K562 (cell line): ENCODE measurements at regions not wholly inside any gene's neighbourhood (a gene's known extent, or its start where the extent isn't known, plus 50 kb on each side); places are given as distances from the start of the nearest gene placed in this dataset.

Experiments
- ATAC-seq: fragments of 200-7000 bp; cut with Tn5 transposase; 3 replicates; pipeline ENCODE4 v1.9.1; 2020; ENCODE audit warnings: moderate library complexity
- BruUV-seq: library from RNA; stranded (reverse); fragments of 400-500 nt; replicated peaks from 2 replicates; lab custom pipeline; 2021; lab: Mats Ljungman, UMichigan
- CTCF ChIA-PET: fragments of 300-600 bp; formaldehyde crosslinking; extraction: SDS; loops from one replicate; lab custom pipeline; 2021; ENCODE audit warnings: low intra/inter-chr PET ratio; lab: Yijun Ruan, JAX
- POLR2A ChIA-PET: fragments of 300-600, 350-650 bp; sonication (Branson Sonifier 250); formaldehyde crosslinking; extraction: SDS; loops from one replicate; lab custom pipeline; 2021; ENCODE audit warnings: antibody characterized with exemption, inconsistent platforms; lab: Yijun Ruan, JAX
- DNase-seq, 4 experiments: peaks; one replicate each; pipeline versions ENCODE4 v3.0.0 to v3.0.0-alpha.2; 2011 to 2018; ENCODE audit warnings: low spot score in 3 of 4, mixed read lengths in 3 of 4; ENCODE audit errors: extremely low read depth in 1 of 4
- FAIRE-seq: peaks from 2 replicates; lab custom pipeline; 2011; peaks lifted over from hg19 to GRCh38; lab: Jason Lieb, UNC
- H2AFZ ChIP-seq: 2 replicates; pipeline ENCODE4 v1.6.0; 2011; ENCODE audit warnings: low read depth, low read length, control low read depth, inconsistent platforms
- H3K27ac ChIP-seq: fragments of 200-600 bp; 3 replicates; pipeline ENCODE4 v1.8.0; 2011; ENCODE audit warnings: low read depth, mild to moderate bottlenecking, control low read depth, inconsistent platforms, low read length, moderate library complexity, mixed read lengths; ENCODE audit errors: extremely low read depth
- H3K27me3 ChIP-seq, 2 experiments: fragments of 300-600 bp in 1 of 2; 2 replicates in 1 of 2; 3 replicates in 1 of 2; pipeline versions ENCODE4 v1.6.0 to v1.8.0; 2011; ENCODE audit warnings: inconsistent platforms in 2 of 2, low read length in 2 of 2, mild to moderate bottlenecking in 1 of 2, mixed read lengths in 1 of 2, moderate library complexity in 1 of 2; ENCODE audit not compliant: control insufficient read depth in 2 of 2, insufficient read depth in 2 of 2
- H3K36me3 ChIP-seq: fragments of 300-600 bp; 3 replicates; pipeline ENCODE4 v1.8.0; 2011; ENCODE audit warnings: mild to moderate bottlenecking, low read length, inconsistent platforms; ENCODE audit not compliant: control insufficient read depth, insufficient read depth
- H3K4me1 ChIP-seq, 2 experiments: fragments of 200-600 bp in 1 of 2; replicated peaks in 1 of 2; 2 replicates in 1 of 2; 3 replicates in 1 of 2; pipeline versions ENCODE4 v1.5.1 to v1.8.0; 2011; ENCODE audit warnings: inconsistent platforms in 2 of 2, low read length in 2 of 2, mild to moderate bottlenecking in 1 of 2, mixed read lengths in 1 of 2, moderate library complexity in 1 of 2; ENCODE audit not compliant: control insufficient read depth in 2 of 2, insufficient read depth in 2 of 2
- H3K4me2 ChIP-seq: 2 replicates; pipeline ENCODE4 v1.6.1; 2011; ENCODE audit warnings: low read length, control low read depth, inconsistent platforms, mixed read lengths; ENCODE audit not compliant: insufficient read depth
- H3K4me3 ChIP-seq: fragments of 200-600 bp; sonication (generic), shearing (Covaris generic); 2 replicates; pipeline ENCODE4 v1.5.1; 2016; ENCODE audit warnings: control low read depth, inconsistent platforms
- H3K79me2 ChIP-seq: fragments of 200-600 bp; 3 replicates; pipeline ENCODE4 v1.8.0; 2011; ENCODE audit warnings: low read length, inconsistent platforms; ENCODE audit not compliant: control insufficient read depth, insufficient read depth
- H3K9ac ChIP-seq, 2 experiments: 2 replicates each; pipeline versions ENCODE4 v1.6.0 to v1.6.1; 2011; ENCODE audit warnings: low read depth in 2 of 2, low read length in 2 of 2, control low read depth in 1 of 2, inconsistent platforms in 1 of 2, mild to moderate bottlenecking in 1 of 2, mixed read lengths in 1 of 2; ENCODE audit not compliant: insufficient read depth in 1 of 2
- H3K9me1 ChIP-seq: one replicate; pipeline ENCODE4 v1.6.0; 2011; ENCODE audit warnings: inconsistent platforms, mild to moderate bottlenecking, low read length, moderate library complexity; ENCODE audit not compliant: control insufficient read depth, insufficient read depth
- H3K9me3 ChIP-seq: replicated peaks from 2 replicates; pipeline ENCODE4 v1.5.1; 2011; ENCODE audit warnings: low read depth, low read length, inconsistent platforms; ENCODE audit not compliant: control insufficient read depth, insufficient read depth
- H4K20me1 ChIP-seq: replicated peaks from 2 replicates; pipeline ENCODE4 v1.6.1; 2011; ENCODE audit warnings: low read length, inconsistent platforms, mixed read lengths; ENCODE audit not compliant: control insufficient read depth, insufficient read depth
- ARID1B ChIP-seq: fragments of 450-650 bp; IDR thresholded peaks from 2 replicates; pipeline ENCODE4 v1.6.1; 2016; ENCODE audit warnings: antibody characterized with exemption, mild to moderate bottlenecking, inconsistent platforms
- GABPB2 ChIP-seq: fragments of 250-450 bp; sonication (Bioruptor Pico); conservative IDR thresholded peaks from 2 replicates; pipeline ENCODE4 v1.5.1; 2021; ENCODE audit warnings: mild to moderate bottlenecking
- LEF1 ChIP-seq: fragments of 450-650 bp; IDR thresholded peaks from 2 replicates; pipeline ENCODE4 v1.6.1; 2016; ENCODE audit warnings: mild to moderate bottlenecking
- WGBS: fragments of 100-300 bp; shearing (Covaris generic); methylation state at CpG from one replicate; pipeline ENCODE4 v1.1.6; 2016; ENCODE audit warnings: low coverage, mixed read lengths; ENCODE audit not compliant: insufficient coverage; ENCODE audit errors: missing lambda C conversion rate; 5-methylcytosine and 5-hydroxymethylcytosine counted together
- in situ Hi-C: fragments of 300-500 bp; cut with MboI; formaldehyde crosslinking; loops from 4 replicates; pipeline ENCODE4 v1.15.0; 2018; ENCODE audit warnings: inconsistent platforms, mixed read lengths
- intact Hi-C: fragments of 100-400 bp; cut with micrococcal nuclease; formaldehyde crosslinking; loops from 2 replicates; pipeline ENCODE4 v1.14.2; 2022
- TF ChIP-seq, protein P1 (sequence below): IDR thresholded peaks from 2 replicates; pipeline ENCODE4 v1.6.1; 2016; ENCODE audit warnings: missing genetic modification characterization, missing compliant biosample characterization
- TF ChIP-seq, protein P2 (sequence below): fragments of 200-400 bp; formaldehyde crosslinking; IDR thresholded peaks from 2 replicates; pipeline ENCODE4 v1.6.1; 2017; ENCODE audit warnings: mild to moderate bottlenecking, low read depth, low read length, moderate library complexity
- TF ChIP-seq, protein P3 (sequence below): fragments of 450-650 bp; IDR thresholded peaks from 2 replicates; pipeline ENCODE4 v1.6.1; 2016; ENCODE audit warnings: antibody characterized with exemption

DNA sequence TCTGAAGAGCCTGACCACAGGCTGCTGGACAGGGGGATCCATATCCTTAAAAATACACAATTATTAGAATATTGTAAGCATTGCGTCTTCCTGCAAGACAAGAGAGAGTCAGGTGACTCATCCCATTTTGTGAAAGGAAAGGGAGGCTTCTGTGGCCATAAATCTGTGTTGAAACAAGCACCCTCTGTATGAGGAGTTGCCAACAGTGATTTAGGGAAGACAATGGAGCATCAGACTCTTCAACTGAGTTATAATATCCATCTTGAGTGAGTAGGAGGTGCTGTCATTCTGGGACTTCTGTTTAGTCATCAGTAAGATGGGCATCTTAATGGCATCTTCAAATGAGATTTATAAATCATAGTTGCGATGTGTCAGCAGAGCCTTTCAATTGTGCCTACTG, 554.5 kb downstream of the AACS start:
- H3K9ac ChIP-seq, result no peak overlapping the region
- no peak overlapping the region for H2AFZ ChIP-seq
- WGBS, result 0% methylated on average over 2 of the region's 2 CpGs
- H3K79me2 ChIP-seq, result no peaks in the 10 kb centered on the region
- no peak overlapping the region for H3K4me2 ChIP-seq
- no TSS peak for BruUV-seq
- intact Hi-C loops, result no loop called here
- in situ Hi-C loops, result no loop called here
- TF ChIP-seq, protein P1, sequence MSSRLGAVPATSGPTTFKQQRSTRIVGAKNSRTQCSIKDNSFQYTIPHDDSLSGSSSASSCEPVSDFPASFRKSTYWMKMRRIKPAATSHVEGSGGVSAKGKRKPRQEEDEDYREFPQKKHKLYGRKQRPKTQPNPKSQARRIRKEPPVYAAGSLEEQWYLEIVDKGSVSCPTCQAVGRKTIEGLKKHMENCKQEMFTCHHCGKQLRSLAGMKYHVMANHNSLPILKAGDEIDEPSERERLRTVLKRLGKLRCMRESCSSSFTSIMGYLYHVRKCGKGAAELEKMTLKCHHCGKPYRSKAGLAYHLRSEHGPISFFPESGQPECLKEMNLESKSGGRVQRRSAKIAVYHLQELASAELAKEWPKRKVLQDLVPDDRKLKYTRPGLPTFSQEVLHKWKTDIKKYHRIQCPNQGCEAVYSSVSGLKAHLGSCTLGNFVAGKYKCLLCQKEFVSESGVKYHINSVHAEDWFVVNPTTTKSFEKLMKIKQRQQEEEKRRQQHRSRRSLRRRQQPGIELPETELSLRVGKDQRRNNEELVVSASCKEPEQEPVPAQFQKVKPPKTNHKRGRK (tag), result no peak
- TF ChIP-seq LEF1, result no peak
- no peak for TF ChIP-seq GABPB2 (CRISPR knock-in tag)
- H3K4me3 ChIP-seq, result no peak overlapping the region
- CTCF ChIA-PET, result no interaction called here
- H3K36me3 ChIP-seq, result no peaks in the 10 kb centered on the region
- DNase-seq, result no peak
- H3K4me1 ChIP-seq, result no peaks in the 10 kb centered on the region
- H3K27me3 ChIP-seq, result no peaks in the 10 kb centered on the region
- H4K20me1 ChIP-seq, result no peaks in the 10 kb centered on the region
- no peak overlapping the region for H3K27ac ChIP-seq
- POLR2A ChIA-PET, result no interaction called here
- FAIRE-seq, result no peak
- ATAC-seq, result no peak
- no peaks in the 10 kb centered on the region for H3K9me1 ChIP-seq
- peaks cover 1% of the 10 kb centered on the region for H3K9me3 ChIP-seq

DNA sequence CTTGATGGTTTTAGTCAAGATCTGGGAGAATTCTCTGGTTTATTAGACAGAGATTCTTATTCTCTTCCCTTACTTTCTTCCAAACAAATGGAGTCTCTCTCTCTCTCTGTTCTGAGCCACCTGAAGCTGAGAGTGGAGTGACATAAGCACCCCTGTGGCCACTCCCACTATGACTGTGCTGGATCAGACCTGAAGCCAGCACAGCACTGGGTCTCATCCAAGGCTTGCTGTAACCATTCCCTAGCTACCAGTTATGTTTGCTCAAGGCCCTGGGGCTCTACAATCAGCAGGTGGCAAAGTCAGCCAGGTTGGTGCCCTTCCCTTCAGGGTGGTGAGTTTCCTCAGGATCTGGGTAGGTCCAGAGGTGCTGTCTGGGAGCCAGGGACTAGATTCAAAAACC, 568.5 kb downstream of the AACS start:
- ChIA-PET CTCF (no interaction called here), POLR2A (no interaction called here)
- no peak overlapping the region for H3K9ac ChIP-seq
- H3K27me3 ChIP-seq, result no peaks in the 10 kb centered on the region
- no peak for FAIRE-seq
- H3K36me3 ChIP-seq, result no peaks in the 10 kb centered on the region
- ATAC-seq, result no peak
- no peak overlapping the region for H3K4me2 ChIP-seq
- no peak overlapping the region for H3K4me3 ChIP-seq
- H3K4me1 ChIP-seq, result no peaks in the 10 kb centered on the region
- no peak for DNase-seq
- H3K9me3 ChIP-seq, result no peaks in the 10 kb centered on the region
- H3K9me1 ChIP-seq, result no peaks in the 10 kb centered on the region
- no peaks in the 10 kb centered on the region for H4K20me1 ChIP-seq
- in situ Hi-C loops, result no loop called here
- no peak overlapping the region for H3K27ac ChIP-seq
- no peaks in the 10 kb centered on the region for H3K79me2 ChIP-seq
- H2AFZ ChIP-seq, result no peak overlapping the region
- no TSS peak for BruUV-seq
- intact Hi-C loops, result no loop called here
- TF ChIP-seq, protein P2, sequence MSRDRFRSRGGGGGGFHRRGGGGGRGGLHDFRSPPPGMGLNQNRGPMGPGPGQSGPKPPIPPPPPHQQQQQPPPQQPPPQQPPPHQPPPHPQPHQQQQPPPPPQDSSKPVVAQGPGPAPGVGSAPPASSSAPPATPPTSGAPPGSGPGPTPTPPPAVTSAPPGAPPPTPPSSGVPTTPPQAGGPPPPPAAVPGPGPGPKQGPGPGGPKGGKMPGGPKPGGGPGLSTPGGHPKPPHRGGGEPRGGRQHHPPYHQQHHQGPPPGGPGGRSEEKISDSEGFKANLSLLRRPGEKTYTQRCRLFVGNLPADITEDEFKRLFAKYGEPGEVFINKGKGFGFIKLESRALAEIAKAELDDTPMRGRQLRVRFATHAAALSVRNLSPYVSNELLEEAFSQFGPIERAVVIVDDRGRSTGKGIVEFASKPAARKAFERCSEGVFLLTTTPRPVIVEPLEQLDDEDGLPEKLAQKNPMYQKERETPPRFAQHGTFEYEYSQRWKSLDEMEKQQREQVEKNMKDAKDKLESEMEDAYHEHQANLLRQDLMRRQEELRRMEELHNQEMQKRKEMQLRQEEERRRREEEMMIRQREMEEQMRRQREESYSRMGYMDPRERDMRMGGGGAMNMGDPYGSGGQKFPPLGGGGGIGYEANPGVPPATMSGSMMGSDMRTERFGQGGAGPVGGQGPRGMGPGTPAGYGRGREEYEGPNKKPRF, result no peak
- no peak for TF ChIP-seq ARID1B
- TF ChIP-seq, protein P3, sequence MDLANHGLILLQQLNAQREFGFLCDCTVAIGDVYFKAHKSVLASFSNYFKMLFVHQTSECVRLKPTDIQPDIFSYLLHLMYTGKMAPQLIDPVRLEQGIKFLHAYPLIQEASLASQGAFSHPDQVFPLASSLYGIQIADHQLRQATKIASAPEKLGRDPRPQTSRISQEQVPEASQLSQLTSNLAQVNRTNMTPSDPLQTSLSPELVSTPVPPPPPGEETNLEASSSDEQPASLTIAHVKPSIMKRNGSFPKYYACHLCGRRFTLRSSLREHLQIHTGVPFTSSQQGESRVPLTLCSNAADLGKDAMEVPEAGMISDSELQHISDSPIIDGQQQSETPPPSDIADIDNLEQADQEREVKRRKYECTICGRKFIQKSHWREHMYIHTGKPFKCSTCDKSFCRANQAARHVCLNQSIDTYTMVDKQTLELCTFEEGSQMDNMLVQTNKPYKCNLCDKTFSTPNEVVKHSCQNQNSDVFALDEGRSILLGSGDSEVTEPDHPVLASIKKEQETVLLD, result no peak
